ENCODE measurements at regions not wholly inside any gene's neighbourhood (a gene's known extent, or its start where the extent isn't known, plus 50 kb on each side); places are given as distances from the start of the nearest gene placed in this dataset.

- ChIA-PET POLR2A (no interaction called here), CTCF (ENCODE audit: unreplicated experiment) (no interaction called here)
- Histone ChIP-seq H2AFZ (ENCODE audit: low read length) (no peak overlapping the region), H3K4me1 (ENCODE audit: insufficient read depth, low read length, poor library complexity, severe bottlenecking) (no peaks in the 10 kb centered on the region), H3K9me3 (ENCODE audit: low read length) (no peaks in the 10 kb centered on the region), H3K4me3 (ENCODE audit: low read depth, low read length, poor library complexity, severe bottlenecking) (no peak overlapping the region), H3K9me2 (ENCODE audit: insufficient read depth, low read length) (no peaks in the 10 kb centered on the region), H4K20me1 (ENCODE audit: insufficient read depth, low read length) (no peaks in the 10 kb centered on the region), H3K27ac (ENCODE audit: low read depth, low read length, poor library complexity, severe bottlenecking) (no peak overlapping the region), H3K4me2 (ENCODE audit: low read length) (no peak overlapping the region), H3K36me3 (ENCODE audit: insufficient read depth, low read length) (no peaks in the 10 kb centered on the region), H3K79me2 (ENCODE audit: insufficient read depth, low read depth, low read length) (no peaks in the 10 kb centered on the region)
- DNase-seq (ENCODE audit: low spot score) = no peak
- TF ChIP-seq, protein P1, sequence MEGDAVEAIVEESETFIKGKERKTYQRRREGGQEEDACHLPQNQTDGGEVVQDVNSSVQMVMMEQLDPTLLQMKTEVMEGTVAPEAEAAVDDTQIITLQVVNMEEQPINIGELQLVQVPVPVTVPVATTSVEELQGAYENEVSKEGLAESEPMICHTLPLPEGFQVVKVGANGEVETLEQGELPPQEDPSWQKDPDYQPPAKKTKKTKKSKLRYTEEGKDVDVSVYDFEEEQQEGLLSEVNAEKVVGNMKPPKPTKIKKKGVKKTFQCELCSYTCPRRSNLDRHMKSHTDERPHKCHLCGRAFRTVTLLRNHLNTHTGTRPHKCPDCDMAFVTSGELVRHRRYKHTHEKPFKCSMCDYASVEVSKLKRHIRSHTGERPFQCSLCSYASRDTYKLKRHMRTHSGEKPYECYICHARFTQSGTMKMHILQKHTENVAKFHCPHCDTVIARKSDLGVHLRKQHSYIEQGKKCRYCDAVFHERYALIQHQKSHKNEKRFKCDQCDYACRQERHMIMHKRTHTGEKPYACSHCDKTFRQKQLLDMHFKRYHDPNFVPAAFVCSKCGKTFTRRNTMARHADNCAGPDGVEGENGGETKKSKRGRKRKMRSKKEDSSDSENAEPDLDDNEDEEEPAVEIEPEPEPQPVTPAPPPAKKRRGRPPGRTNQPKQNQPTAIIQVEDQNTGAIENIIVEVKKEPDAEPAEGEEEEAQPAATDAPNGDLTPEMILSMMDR (conservative IDR thresholded peaks at IDR 0.05; ENCODE audit: low read length) = no peak
- TF ChIP-seq EZH2phosphoT487 (IDR thresholded peaks at IDR 0.05; ENCODE audit: borderline replicate concordance, low read depth, low read length) = no peak
- BruUV-seq (replicated peaks) = no TSS peak
- intact Hi-C loops (cut with micrococcal nuclease; ENCODE audit: unreplicated experiment) = no loop called here
Measured at GRCh38 chr18:76042511-76042910, 452.5 kb downstream of the ZNF516 start.

GRCh38 chr18:76018210-76018609 is 476.8 kb downstream of the ZNF516 start:
- no peak overlapping the region for H3K4me3 ChIP-seq (ENCODE audit: low read depth, low read length, poor library complexity, severe bottlenecking)

DNA sequence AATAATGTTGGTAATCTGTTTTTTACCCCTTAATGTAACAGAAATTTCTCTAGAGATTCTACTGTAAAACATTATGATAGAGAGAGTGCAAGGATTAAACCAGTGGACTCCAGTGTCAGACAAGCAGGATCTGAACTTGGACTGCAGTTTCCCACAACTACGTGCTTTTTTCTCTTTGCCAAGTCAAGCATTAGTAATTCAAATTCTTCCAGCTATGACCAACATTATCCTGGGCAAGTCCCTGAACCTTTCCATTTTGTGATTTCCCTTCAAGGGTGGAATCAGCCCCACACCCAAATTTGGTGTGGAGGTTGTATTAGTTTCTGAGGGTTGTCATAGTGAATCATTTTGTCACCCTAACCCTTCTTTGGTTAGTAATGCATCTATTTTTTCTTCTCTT is 482.0 kb downstream of the ZNF516 start:
- no TSS peak for BruUV-seq (replicated peaks)
- H3K79me2 ChIP-seq (ENCODE audit: insufficient read depth, low read depth, low read length) = no peaks in the 10 kb centered on the region
- TF ChIP-seq, protein P1 (conservative IDR thresholded peaks at IDR 0.05; ENCODE audit: low read length) = no peak
- TF ChIP-seq EZH2phosphoT487 (IDR thresholded peaks at IDR 0.05; ENCODE audit: borderline replicate concordance, low read depth, low read length) = no peak
- no peak overlapping the region for H3K27ac ChIP-seq (ENCODE audit: low read depth, low read length, poor library complexity, severe bottlenecking)
- no peak overlapping the region for H2AFZ ChIP-seq (ENCODE audit: low read length)
- intact Hi-C loops (cut with micrococcal nuclease; ENCODE audit: unreplicated experiment) = no loop called here
- H3K36me3 ChIP-seq (ENCODE audit: insufficient read depth, low read length) = no peaks in the 10 kb centered on the region
- H3K4me3 ChIP-seq (ENCODE audit: low read depth, low read length, poor library complexity, severe bottlenecking) = no peak overlapping the region
- POLR2A ChIA-PET = no interaction called here
- H3K4me2 ChIP-seq (ENCODE audit: low read length) = no peak overlapping the region
- no peaks in the 10 kb centered on the region for H4K20me1 ChIP-seq (ENCODE audit: insufficient read depth, low read length)
- H3K9me2 ChIP-seq (ENCODE audit: insufficient read depth, low read length) = no peaks in the 10 kb centered on the region
- H3K4me1 ChIP-seq (ENCODE audit: insufficient read depth, low read length, poor library complexity, severe bottlenecking) = no peaks in the 10 kb centered on the region
- H3K9me3 ChIP-seq (ENCODE audit: low read length) = no peaks in the 10 kb centered on the region
- CTCF ChIA-PET (ENCODE audit: unreplicated experiment) = no interaction called here
- no peak for DNase-seq (ENCODE audit: low spot score)

More at GRCh38 chr18:76018210-76018609, 476.8 kb downstream of the ZNF516 start:
- H3K36me3 ChIP-seq (ENCODE audit: insufficient read depth, low read length) = no peaks in the 10 kb centered on the region
- H2AFZ ChIP-seq (ENCODE audit: low read length) = no peak overlapping the region
- ChIA-PET CTCF (ENCODE audit: unreplicated experiment) (no interaction called here), POLR2A (no interaction called here)
- BruUV-seq (replicated peaks) = no TSS peak
- TF ChIP-seq, protein P1 (conservative IDR thresholded peaks at IDR 0.05; ENCODE audit: low read length) = no peak
- no peak for TF ChIP-seq EZH2phosphoT487 (IDR thresholded peaks at IDR 0.05; ENCODE audit: borderline replicate concordance, low read depth, low read length)
- H3K9me3 ChIP-seq (ENCODE audit: low read length) = no peaks in the 10 kb centered on the region
- H3K79me2 ChIP-seq (ENCODE audit: insufficient read depth, low read depth, low read length) = no peaks in the 10 kb centered on the region
- no peak for DNase-seq (ENCODE audit: low spot score)
- H3K27ac ChIP-seq (ENCODE audit: low read depth, low read length, poor library complexity, severe bottlenecking) = no peak overlapping the region
- H3K4me1 ChIP-seq (ENCODE audit: insufficient read depth, low read length, poor library complexity, severe bottlenecking) = no peaks in the 10 kb centered on the region
- no peaks in the 10 kb centered on the region for H3K9me2 ChIP-seq (ENCODE audit: insufficient read depth, low read length)
- no peak overlapping the region for H3K4me2 ChIP-seq (ENCODE audit: low read length)
- H4K20me1 ChIP-seq (ENCODE audit: insufficient read depth, low read length) = no peaks in the 10 kb centered on the region
- intact Hi-C loops (cut with micrococcal nuclease; ENCODE audit: unreplicated experiment) = no loop called here
